OCI-LY3 (cell line): ENCODE measurements at regions not wholly inside any gene's neighbourhood (a gene's known extent, or its start where the extent isn't known, plus 50 kb on each side); places are given as distances from the start of the nearest gene placed in this dataset.

ENCODE experiments used
- CTCF ChIP-seq: fragments of 200-600, 300-600 bp; sonication (generic); IDR thresholded peaks from 2 replicates; pipeline ENCODE4 v1.5.1; 2014; ENCODE audit warnings: antibody characterized with exemption, low read length, low read depth
- EZH2phosphoT487 ChIP-seq: fragments of 200-600 bp; shearing (Covaris generic); IDR thresholded peaks from 2 replicates; pipeline ENCODE4 v1.6.1; 2018; ENCODE audit warnings: antibody characterized with exemption, mixed run types, low read depth

- TF ChIP-seq CTCF (no peak), EZH2phosphoT487 (no peak)
These were observed 403.0 kb downstream of the ARHGEF28 start for GRCh38 chr5:74028976-74029375.
